ENCODE measurements at regions not wholly inside any gene's neighbourhood (a gene's known extent, or its start where the extent isn't known, plus 50 kb on each side); places are given as distances from the start of the nearest gene placed in this dataset.

DNA sequence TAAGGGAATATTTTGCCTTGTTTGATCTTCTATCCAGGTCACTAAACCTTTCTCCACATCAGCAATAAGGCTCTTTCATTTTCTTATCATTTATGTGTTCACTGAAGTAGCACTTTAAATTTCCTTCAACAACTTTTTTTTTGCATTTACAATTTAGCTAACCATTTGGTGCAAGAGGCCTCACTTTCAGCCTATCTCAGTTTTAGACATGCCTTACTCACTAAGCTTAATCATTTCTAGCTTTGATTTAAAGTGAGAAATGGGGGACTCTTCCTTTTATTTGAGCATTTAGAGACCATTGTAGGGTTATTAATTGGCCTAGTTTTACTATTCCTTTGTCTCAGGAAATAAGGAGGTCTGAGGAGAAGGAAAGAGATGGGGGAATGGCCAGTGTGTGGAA, 250.5 kb downstream of the AUH start (continued):
- TF ChIP-seq, protein P1, sequence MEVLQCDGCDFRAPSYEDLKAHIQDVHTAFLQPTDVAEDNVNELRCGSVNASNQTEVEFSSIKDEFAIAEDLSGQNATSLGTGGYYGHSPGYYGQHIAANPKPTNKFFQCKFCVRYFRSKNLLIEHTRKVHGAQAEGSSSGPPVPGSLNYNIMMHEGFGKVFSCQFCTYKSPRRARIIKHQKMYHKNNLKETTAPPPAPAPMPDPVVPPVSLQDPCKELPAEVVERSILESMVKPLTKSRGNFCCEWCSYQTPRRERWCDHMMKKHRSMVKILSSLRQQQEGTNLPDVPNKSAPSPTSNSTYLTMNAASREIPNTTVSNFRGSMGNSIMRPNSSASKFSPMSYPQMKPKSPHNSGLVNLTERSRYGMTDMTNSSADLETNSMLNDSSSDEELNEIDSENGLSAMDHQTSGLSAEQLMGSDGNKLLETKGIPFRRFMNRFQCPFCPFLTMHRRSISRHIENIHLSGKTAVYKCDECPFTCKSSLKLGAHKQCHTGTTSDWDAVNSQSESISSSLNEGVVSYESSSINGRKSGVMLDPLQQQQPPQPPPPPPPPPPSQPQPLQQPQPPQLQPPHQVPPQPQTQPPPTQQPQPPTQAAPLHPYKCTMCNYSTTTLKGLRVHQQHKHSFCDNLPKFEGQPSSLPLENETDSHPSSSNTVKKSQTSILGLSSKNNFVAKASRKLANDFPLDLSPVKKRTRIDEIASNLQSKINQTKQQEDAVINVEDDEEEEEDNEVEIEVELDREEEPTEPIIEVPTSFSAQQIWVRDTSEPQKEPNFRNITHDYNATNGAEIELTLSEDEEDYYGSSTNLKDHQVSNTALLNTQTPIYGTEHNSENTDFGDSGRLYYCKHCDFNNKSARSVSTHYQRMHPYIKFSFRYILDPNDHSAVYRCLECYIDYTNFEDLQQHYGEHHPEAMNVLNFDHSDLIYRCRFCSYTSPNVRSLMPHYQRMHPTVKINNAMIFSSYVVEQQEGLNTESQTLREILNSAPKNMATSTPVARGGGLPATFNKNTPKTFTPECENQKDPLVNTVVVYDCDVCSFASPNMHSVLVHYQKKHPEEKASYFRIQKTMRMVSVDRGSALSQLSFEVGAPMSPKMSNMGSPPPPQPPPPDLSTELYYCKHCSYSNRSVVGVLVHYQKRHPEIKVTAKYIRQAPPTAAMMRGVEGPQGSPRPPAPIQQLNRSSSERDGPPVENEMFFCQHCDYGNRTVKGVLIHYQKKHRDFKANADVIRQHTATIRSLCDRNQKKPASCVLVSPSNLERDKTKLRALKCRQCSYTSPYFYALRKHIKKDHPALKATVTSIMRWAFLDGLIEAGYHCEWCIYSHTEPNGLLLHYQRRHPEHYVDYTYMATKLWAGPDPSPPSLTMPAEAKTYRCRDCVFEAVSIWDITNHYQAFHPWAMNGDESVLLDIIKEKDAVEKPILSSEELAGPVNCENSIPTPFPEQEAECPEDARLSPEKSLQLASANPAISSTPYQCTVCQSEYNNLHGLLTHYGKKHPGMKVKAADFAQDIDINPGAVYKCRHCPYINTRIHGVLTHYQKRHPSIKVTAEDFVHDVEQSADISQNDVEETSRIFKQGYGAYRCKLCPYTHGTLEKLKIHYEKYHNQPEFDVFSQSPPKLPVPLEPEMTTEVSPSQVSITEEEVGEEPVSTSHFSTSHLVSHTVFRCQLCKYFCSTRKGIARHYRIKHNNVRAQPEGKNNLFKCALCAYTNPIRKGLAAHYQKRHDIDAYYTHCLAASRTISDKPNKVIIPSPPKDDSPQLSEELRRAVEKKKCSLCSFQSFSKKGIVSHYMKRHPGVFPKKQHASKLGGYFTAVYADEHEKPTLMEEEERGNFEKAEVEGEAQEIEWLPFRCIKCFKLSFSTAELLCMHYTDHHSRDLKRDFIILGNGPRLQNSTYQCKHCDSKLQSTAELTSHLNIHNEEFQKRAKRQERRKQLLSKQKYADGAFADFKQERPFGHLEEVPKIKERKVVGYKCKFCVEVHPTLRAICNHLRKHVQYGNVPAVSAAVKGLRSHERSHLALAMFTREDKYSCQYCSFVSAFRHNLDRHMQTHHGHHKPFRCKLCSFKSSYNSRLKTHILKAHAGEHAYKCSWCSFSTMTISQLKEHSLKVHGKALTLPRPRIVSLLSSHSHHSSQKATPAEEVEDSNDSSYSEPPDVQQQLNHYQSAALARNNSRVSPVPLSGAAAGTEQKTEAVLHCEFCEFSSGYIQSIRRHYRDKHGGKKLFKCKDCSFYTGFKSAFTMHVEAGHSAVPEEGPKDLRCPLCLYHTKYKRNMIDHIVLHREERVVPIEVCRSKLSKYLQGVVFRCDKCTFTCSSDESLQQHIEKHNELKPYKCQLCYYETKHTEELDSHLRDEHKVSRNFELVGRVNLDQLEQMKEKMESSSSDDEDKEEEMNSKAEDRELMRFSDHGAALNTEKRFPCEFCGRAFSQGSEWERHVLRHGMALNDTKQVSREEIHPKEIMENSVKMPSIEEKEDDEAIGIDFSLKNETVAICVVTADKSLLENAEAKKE (CRISPR knock-in tag; IDR thresholded peaks at IDR 0.05) = no peak
- TF ChIP-seq ZNF331 (CRISPR knock-in tag; IDR thresholded peaks at IDR 0.05; ENCODE audit: low read depth) (no peak), ZNF114 (CRISPR knock-in tag; IDR thresholded peaks at IDR 0.05) (no peak)

DNA sequence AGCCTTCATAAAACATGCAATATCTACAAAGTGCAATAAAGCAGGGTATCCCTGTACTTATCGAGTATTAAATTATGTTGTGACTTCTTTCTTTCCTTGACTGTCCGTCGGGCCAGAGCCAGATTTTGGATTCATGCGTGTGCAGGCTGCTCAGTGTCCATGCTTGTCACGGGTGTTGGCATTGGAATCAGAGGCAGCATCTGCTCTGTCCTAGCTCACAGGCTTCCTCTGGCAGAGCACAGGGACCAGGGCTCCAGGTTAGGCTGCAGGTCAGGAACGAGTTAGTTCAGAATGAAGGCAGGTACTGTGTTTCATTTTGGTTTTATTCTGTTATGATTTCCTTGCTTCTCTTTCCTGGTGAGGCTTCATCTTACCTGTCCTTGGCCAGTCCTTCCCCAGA, 249.8 kb downstream of the AUH start:
- Mint-ChIP-seq H3K36me3 (ENCODE audit: low read depth) (peaks cover 10% of the 10 kb centered on the region; the same call in 1 of the 3 replicates), H3K27ac (no peak overlapping the region), H3K4me1 (no peaks in the 10 kb centered on the region), H3K27me3 (ENCODE audit: insufficient read depth, low read depth, poor library complexity) (no peaks in the 10 kb centered on the region), H3K4me3 (no peak overlapping the region), H3K9me3 (peaks cover 18% of the 10 kb centered on the region; the same call in 2 of the 3 replicates)
- no peak for DNase-seq (ENCODE audit: low spot score)
- no peak overlapping the region for H3K4me2 ChIP-seq
- no peak overlapping the region for H3K4me3 ChIP-seq
- no peaks in the 10 kb centered on the region for H3K4me1 ChIP-seq (ENCODE audit: insufficient read depth)
- ATAC-seq = no peak
- H3K9me2 ChIP-seq (ENCODE audit: insufficient read depth) = no peaks in the 10 kb centered on the region; the same call in 1 of the 2 replicates
- no peak overlapping the region for H3K27ac ChIP-seq (ENCODE audit: low read depth)
- H3K79me2 ChIP-seq (replicated peaks; ENCODE audit: insufficient read depth) = no peaks in the 10 kb centered on the region
- H3F3A ChIP-seq (replicated peaks; ENCODE audit: low read depth) = no peaks in the 10 kb centered on the region
- no peaks in the 10 kb centered on the region for H3K36me3 ChIP-seq (ENCODE audit: insufficient read depth)
- no peaks in the 10 kb centered on the region for H4K20me1 ChIP-seq (replicated peaks; ENCODE audit: insufficient read depth)
- no peak overlapping the region for H2AFZ ChIP-seq
- H3K27me3 ChIP-seq (ENCODE audit: insufficient read depth) = no peaks in the 10 kb centered on the region
- TF ChIP-seq, protein P2, sequence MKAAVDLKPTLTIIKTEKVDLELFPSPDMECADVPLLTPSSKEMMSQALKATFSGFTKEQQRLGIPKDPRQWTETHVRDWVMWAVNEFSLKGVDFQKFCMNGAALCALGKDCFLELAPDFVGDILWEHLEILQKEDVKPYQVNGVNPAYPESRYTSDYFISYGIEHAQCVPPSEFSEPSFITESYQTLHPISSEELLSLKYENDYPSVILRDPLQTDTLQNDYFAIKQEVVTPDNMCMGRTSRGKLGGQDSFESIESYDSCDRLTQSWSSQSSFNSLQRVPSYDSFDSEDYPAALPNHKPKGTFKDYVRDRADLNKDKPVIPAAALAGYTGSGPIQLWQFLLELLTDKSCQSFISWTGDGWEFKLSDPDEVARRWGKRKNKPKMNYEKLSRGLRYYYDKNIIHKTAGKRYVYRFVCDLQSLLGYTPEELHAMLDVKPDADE (IDR thresholded peaks at IDR 0.05) = no peak
- TF ChIP-seq ZNF114 (CRISPR knock-in tag; IDR thresholded peaks at IDR 0.05) (no peak), JUNB (IDR thresholded peaks at IDR 0.05; ENCODE audit: unreplicated experiment) (no peak), EZH2phosphoT487 (IDR thresholded peaks at IDR 0.05; ENCODE audit: unreplicated experiment) (no peak)
- TF ChIP-seq, protein P3, sequence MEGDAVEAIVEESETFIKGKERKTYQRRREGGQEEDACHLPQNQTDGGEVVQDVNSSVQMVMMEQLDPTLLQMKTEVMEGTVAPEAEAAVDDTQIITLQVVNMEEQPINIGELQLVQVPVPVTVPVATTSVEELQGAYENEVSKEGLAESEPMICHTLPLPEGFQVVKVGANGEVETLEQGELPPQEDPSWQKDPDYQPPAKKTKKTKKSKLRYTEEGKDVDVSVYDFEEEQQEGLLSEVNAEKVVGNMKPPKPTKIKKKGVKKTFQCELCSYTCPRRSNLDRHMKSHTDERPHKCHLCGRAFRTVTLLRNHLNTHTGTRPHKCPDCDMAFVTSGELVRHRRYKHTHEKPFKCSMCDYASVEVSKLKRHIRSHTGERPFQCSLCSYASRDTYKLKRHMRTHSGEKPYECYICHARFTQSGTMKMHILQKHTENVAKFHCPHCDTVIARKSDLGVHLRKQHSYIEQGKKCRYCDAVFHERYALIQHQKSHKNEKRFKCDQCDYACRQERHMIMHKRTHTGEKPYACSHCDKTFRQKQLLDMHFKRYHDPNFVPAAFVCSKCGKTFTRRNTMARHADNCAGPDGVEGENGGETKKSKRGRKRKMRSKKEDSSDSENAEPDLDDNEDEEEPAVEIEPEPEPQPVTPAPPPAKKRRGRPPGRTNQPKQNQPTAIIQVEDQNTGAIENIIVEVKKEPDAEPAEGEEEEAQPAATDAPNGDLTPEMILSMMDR (conservative IDR thresholded peaks at IDR 0.05; ENCODE audit: low read depth in 2 of 2) = no peak
- TF ChIP-seq, protein P4, sequence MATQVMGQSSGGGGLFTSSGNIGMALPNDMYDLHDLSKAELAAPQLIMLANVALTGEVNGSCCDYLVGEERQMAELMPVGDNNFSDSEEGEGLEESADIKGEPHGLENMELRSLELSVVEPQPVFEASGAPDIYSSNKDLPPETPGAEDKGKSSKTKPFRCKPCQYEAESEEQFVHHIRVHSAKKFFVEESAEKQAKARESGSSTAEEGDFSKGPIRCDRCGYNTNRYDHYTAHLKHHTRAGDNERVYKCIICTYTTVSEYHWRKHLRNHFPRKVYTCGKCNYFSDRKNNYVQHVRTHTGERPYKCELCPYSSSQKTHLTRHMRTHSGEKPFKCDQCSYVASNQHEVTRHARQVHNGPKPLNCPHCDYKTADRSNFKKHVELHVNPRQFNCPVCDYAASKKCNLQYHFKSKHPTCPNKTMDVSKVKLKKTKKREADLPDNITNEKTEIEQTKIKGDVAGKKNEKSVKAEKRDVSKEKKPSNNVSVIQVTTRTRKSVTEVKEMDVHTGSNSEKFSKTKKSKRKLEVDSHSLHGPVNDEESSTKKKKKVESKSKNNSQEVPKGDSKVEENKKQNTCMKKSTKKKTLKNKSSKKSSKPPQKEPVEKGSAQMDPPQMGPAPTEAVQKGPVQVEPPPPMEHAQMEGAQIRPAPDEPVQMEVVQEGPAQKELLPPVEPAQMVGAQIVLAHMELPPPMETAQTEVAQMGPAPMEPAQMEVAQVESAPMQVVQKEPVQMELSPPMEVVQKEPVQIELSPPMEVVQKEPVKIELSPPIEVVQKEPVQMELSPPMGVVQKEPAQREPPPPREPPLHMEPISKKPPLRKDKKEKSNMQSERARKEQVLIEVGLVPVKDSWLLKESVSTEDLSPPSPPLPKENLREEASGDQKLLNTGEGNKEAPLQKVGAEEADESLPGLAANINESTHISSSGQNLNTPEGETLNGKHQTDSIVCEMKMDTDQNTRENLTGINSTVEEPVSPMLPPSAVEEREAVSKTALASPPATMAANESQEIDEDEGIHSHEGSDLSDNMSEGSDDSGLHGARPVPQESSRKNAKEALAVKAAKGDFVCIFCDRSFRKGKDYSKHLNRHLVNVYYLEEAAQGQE (IDR thresholded peaks at IDR 0.05; ENCODE audit: unreplicated experiment) = no peak
